Neural cell (in vitro differentiated cells): ENCODE measurements at regions not wholly inside any gene's neighbourhood (a gene's known extent, or its start where the extent isn't known, plus 50 kb on each side); places are given as distances from the start of the nearest gene placed in this dataset.

ENCODE experiments used
- POLR2AphosphoS5 ChIP-seq: IDR thresholded peaks from 2 replicates; pipeline ENCODE4 v1.6.1; 2012
- RAD21 ChIP-seq: fragments of 450-650 bp; conservative IDR thresholded peaks from 2 replicates; pipeline ENCODE4 v1.6.1; 2014; ENCODE audit warnings: antibody characterized with exemption, mild to moderate bottlenecking, moderate library complexity
- SMC3 ChIP-seq: fragments of 450-650 bp; conservative IDR thresholded peaks from 2 replicates; pipeline ENCODE4 v1.6.1; 2014; ENCODE audit warnings: antibody characterized with exemption, mild to moderate bottlenecking, moderate library complexity; ENCODE audit not compliant: poor library complexity
- TAF1 ChIP-seq: IDR thresholded peaks from 2 replicates; pipeline ENCODE4 v1.6.1; 2012; ENCODE audit warnings: low read depth
- TF ChIP-seq, protein P1 (sequence below): fragments of 450-650 bp; IDR thresholded peaks from 2 replicates; pipeline ENCODE4 v1.5.1; 2014; ENCODE audit warnings: antibody characterized with exemption, mild to moderate bottlenecking, moderate library complexity; ENCODE audit not compliant: poor library complexity, severe bottlenecking
- TF ChIP-seq, protein P2 (sequence below): IDR thresholded peaks from 2 replicates; pipeline ENCODE4 v1.6.1; 2012; ENCODE audit warnings: borderline replicate concordance

DNA sequence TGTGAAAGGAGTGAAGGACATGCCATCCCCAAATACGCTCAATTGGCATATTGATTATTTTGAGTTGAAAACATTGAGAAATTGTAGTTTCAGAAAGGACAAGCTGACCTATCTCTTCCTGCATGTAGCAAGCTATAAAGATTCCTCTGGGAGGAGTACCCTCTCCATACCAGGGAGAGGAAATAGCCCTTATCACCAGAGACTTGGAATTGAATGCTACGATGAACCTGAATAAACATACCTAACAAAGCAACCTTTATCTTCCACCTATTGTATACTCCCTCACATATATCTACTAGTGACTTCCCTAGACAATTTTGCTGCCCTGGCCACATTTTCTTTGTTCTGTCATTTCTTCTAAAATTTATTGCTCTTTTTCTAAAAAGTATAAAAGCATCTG, 150.2 kb upstream of the EEPD1 start:
- TF ChIP-seq, protein P1, sequence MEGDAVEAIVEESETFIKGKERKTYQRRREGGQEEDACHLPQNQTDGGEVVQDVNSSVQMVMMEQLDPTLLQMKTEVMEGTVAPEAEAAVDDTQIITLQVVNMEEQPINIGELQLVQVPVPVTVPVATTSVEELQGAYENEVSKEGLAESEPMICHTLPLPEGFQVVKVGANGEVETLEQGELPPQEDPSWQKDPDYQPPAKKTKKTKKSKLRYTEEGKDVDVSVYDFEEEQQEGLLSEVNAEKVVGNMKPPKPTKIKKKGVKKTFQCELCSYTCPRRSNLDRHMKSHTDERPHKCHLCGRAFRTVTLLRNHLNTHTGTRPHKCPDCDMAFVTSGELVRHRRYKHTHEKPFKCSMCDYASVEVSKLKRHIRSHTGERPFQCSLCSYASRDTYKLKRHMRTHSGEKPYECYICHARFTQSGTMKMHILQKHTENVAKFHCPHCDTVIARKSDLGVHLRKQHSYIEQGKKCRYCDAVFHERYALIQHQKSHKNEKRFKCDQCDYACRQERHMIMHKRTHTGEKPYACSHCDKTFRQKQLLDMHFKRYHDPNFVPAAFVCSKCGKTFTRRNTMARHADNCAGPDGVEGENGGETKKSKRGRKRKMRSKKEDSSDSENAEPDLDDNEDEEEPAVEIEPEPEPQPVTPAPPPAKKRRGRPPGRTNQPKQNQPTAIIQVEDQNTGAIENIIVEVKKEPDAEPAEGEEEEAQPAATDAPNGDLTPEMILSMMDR = no peak
- no peak for TF ChIP-seq RAD21
- TF ChIP-seq POLR2AphosphoS5 = no peak
- no peak for TF ChIP-seq SMC3
- TF ChIP-seq, protein P2, sequence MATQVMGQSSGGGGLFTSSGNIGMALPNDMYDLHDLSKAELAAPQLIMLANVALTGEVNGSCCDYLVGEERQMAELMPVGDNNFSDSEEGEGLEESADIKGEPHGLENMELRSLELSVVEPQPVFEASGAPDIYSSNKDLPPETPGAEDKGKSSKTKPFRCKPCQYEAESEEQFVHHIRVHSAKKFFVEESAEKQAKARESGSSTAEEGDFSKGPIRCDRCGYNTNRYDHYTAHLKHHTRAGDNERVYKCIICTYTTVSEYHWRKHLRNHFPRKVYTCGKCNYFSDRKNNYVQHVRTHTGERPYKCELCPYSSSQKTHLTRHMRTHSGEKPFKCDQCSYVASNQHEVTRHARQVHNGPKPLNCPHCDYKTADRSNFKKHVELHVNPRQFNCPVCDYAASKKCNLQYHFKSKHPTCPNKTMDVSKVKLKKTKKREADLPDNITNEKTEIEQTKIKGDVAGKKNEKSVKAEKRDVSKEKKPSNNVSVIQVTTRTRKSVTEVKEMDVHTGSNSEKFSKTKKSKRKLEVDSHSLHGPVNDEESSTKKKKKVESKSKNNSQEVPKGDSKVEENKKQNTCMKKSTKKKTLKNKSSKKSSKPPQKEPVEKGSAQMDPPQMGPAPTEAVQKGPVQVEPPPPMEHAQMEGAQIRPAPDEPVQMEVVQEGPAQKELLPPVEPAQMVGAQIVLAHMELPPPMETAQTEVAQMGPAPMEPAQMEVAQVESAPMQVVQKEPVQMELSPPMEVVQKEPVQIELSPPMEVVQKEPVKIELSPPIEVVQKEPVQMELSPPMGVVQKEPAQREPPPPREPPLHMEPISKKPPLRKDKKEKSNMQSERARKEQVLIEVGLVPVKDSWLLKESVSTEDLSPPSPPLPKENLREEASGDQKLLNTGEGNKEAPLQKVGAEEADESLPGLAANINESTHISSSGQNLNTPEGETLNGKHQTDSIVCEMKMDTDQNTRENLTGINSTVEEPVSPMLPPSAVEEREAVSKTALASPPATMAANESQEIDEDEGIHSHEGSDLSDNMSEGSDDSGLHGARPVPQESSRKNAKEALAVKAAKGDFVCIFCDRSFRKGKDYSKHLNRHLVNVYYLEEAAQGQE = no peak
- no peak for TF ChIP-seq TAF1
